ENCODE measurements at regions not wholly inside any gene's neighbourhood (a gene's known extent, or its start where the extent isn't known, plus 50 kb on each side); places are given as distances from the start of the nearest gene placed in this dataset.

DNA sequence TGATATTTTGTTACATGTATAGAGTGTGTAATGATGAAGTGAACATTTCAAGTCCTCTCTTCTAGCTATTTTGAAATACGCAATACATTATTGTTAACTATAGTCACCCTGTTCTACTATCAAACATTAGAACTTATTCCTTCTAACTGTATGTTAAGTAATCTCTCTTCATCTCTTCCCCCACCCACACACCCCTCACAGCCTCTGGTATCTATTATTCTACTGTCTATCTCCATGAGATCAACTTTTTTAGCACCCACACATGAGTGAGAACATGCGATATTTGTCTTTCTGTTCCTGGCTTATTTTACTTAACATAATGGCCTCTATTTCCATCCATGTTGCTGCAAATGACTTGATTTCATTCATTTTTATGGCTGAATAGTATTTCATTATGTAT is 57.7 kb upstream of the EGR2 start:
- ChIA-PET SMC1A (ENCODE audit: uncharacterized antibody, unreplicated experiment) (interaction anchor here (0.7 to 1.4 kb wide), 2 partner anchors 8 to 37 kb away, joined by 3 read pairs; no protein-coding TSS in a partner anchor), CTCF (no interaction called here), RAD21 (ENCODE audit: unreplicated experiment) (no interaction called here), POLR2A (no interaction called here)
- Histone ChIP-seq H3K4me3 (no peak overlapping the region), H2AFZ (ENCODE audit: control insufficient read depth, low read depth, low read length) (no peak overlapping the region), H3K36me3 (ENCODE audit: control insufficient read depth in 2 of 2, insufficient read depth in 2 of 2, low read length in 1 of 2) (no peaks in the 10 kb centered on the region), H4K20me1 (ENCODE audit: control insufficient read depth, insufficient read depth) (no peaks in the 10 kb centered on the region), H3K27me3 (replicated peaks in 1 of 2; ENCODE audit: control insufficient read depth in 2 of 2, insufficient read depth in 2 of 2, low read length in 1 of 2) (no peaks in the 10 kb centered on the region; a peak in 2 of 4 replicates), H3K4me1 (ENCODE audit: control insufficient read depth, insufficient read depth, low read length) (peaks cover 5% of the 10 kb centered on the region; the same call in 1 of the 2 replicates), H3K27ac (ENCODE audit: control insufficient read depth, insufficient read depth) (no peak overlapping the region), H3K9me3 (replicated peaks; ENCODE audit: control insufficient read depth, insufficient read depth, low read length) (no peaks in the 10 kb centered on the region), H3K79me2 (ENCODE audit: control insufficient read depth, insufficient read depth, low read length) (no peaks in the 10 kb centered on the region), H3K4me2 (ENCODE audit: control insufficient read depth, insufficient read depth) (no peak overlapping the region), H3K9ac (ENCODE audit: control insufficient read depth, insufficient read depth, low read length) (no peak overlapping the region)
- 96% methylated on average over 2 of the region's 2 CpGs for WGBS (ENCODE audit: insufficient coverage, insufficient replicate concordance, low lambda C conversion rate, missing lambda C conversion rate)
- FAIRE-seq: peak; percentile 59
- intact Hi-C loops (cut with micrococcal nuclease; ENCODE audit: unreplicated experiment): no loop called here
- in situ Hi-C loops (cut with MboI): no loop called here
- no peak for TF ChIP-seq CBFB (IDR thresholded peaks at IDR 0.05; ENCODE audit: low read depth)
- TF ChIP-seq BRCA1 (IDR thresholded peaks at IDR 0.05; ENCODE audit: low read depth, low read length): no peak
- no peak for TF ChIP-seq RELA (IDR thresholded peaks at IDR 0.05; ENCODE audit: borderline replicate concordance, partially characterized antibody)
- ATAC-seq: no peak
- DNase-seq (ENCODE audit: low read depth, low spot score): no peak
- BruUV-seq (replicated peaks): no TSS peak

DNA sequence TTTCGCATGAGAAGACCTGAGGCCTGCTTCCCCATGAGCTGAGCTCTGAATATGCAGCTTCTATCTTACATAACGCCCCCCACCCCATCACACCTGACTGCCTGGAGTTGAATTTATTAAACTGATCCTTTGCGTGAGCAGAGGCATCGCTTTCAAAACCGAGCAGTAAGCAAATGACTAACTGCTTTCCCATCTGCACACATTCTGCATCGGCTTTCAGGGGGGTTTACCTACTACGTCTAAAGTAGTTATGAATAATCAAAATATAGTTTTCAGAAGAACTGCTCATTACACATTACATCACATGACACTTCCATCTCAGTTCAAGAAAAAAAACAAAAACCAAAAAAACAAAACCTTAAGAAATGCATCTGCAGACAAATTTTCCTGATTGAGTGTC is 54.7 kb upstream of the EGR2 start:
- no peak overlapping the region for H3K9ac ChIP-seq (ENCODE audit: control insufficient read depth, insufficient read depth, low read length)
- H3K36me3 ChIP-seq (ENCODE audit: control insufficient read depth in 2 of 2, insufficient read depth in 2 of 2, low read length in 1 of 2): no peaks in the 10 kb centered on the region
- CTCF ChIA-PET: interaction anchor here (0.6 to 1.3 kb wide), 3 partner anchors 19 to 134 kb away, joined by 3 to 4 read pairs (median 3); no protein-coding TSS in a partner anchor
- WGBS (ENCODE audit: insufficient coverage, insufficient replicate concordance, low lambda C conversion rate, missing lambda C conversion rate): 10% methylated on average over 7 of the region's 7 CpGs
- DNase-seq (ENCODE audit: low read depth, low spot score) (no peak), FAIRE-seq (peak; percentile 66), ATAC-seq (peak; percentile 97)
- no peak overlapping the region; the same call in 1 of the 2 replicates for H2AFZ ChIP-seq (ENCODE audit: control insufficient read depth, low read depth, low read length)
- SMC1A ChIA-PET (ENCODE audit: uncharacterized antibody, unreplicated experiment): interaction anchor here (1.0 to 2.3 kb wide), 6 partner anchors 17 to 433 kb away, joined by 3 to 6 read pairs (median 4); no protein-coding TSS in a partner anchor
- BruUV-seq (replicated peaks): no TSS peak
- H3K9me3 ChIP-seq (replicated peaks; ENCODE audit: control insufficient read depth, insufficient read depth, low read length): no peaks in the 10 kb centered on the region
- peaks cover 5% of the 10 kb centered on the region; the same call in 1 of the 2 replicates for H3K4me1 ChIP-seq (ENCODE audit: control insufficient read depth, insufficient read depth, low read length)
- H3K27me3 ChIP-seq (replicated peaks in 1 of 2; ENCODE audit: control insufficient read depth in 2 of 2, insufficient read depth in 2 of 2, low read length in 1 of 2): no peaks in the 10 kb centered on the region
- H3K4me2 ChIP-seq (ENCODE audit: control insufficient read depth, insufficient read depth): peak overlapping the region; percentile 20; the same call in 1 of the 2 replicates
- intact Hi-C loops (cut with micrococcal nuclease; ENCODE audit: unreplicated experiment): no loop called here
- in situ Hi-C loops (cut with MboI): no loop called here
- POLR2A ChIA-PET: interaction anchor here (2.2 kb wide), 1 partner anchor 19 kb away, joined by 4 read pairs; no protein-coding TSS in a partner anchor
- H4K20me1 ChIP-seq (ENCODE audit: control insufficient read depth, insufficient read depth): no peaks in the 10 kb centered on the region
- no peak overlapping the region for H3K27ac ChIP-seq (ENCODE audit: control insufficient read depth, insufficient read depth)
- no peaks in the 10 kb centered on the region for H3K79me2 ChIP-seq (ENCODE audit: control insufficient read depth, insufficient read depth, low read length)
- H3K4me3 ChIP-seq: no peak overlapping the region
- RAD21 ChIA-PET (ENCODE audit: unreplicated experiment): interaction anchor here (0.7 to 1.8 kb wide), 2 partner anchors 19 to 192 kb away, joined by 4 to 8 read pairs; no protein-coding TSS in a partner anchor
- TF ChIP-seq FOXK2 (IDR thresholded peaks at IDR 0.05) (no peak), IRF4 (IDR thresholded peaks at IDR 0.05; ENCODE audit: low read depth, low read length) (peak; percentile 81; the same call in 1 of the 2 replicates), POU2F2 (IDR thresholded peaks at IDR 0.05; ENCODE audit: borderline replicate concordance, low read depth, low read length) (peak; percentile 92; the same call in 2 of the 3 replicates), SREBF2 (IDR thresholded peaks at IDR 0.05; ENCODE audit: low read length) (no peak), ZSCAN29 (IDR thresholded peaks at IDR 0.05) (no peak), PML (IDR thresholded peaks at IDR 0.05; ENCODE audit: low read length) (no peak), TCF3 (IDR thresholded peaks at IDR 0.05; ENCODE audit: borderline replicate concordance, insufficient read depth, low read depth, low read length) (peak; percentile 88), CHD1 (IDR thresholded peaks at IDR 0.05; ENCODE audit: low read depth, low read length) (no peak), SIN3A (IDR thresholded peaks at IDR 0.05; ENCODE audit: low read depth, low read length) (no peak), IKZF1 (conservative IDR thresholded peaks at IDR 0.05) (no peak), ZNF622 (IDR thresholded peaks at IDR 0.05) (no peak), NR2F1 (conservative IDR thresholded peaks at IDR 0.05) (no peak), FOXM1 (IDR thresholded peaks at IDR 0.05; ENCODE audit: low read depth, low read length) (peak; percentile 97), PAX5 (IDR thresholded peaks at IDR 0.05; ENCODE audit: borderline replicate concordance, low read depth, low read length) (peak; percentile 75; the same call in 1 of the 2 replicates), BACH1 (IDR thresholded peaks at IDR 0.05; ENCODE audit: borderline replicate concordance) (no peak), RELA (IDR thresholded peaks at IDR 0.05; ENCODE audit: borderline replicate concordance, partially characterized antibody) (no peak), ATF7 (IDR thresholded peaks at IDR 0.05; ENCODE audit: low read depth) (peak; percentile 81), HDGF (IDR thresholded peaks at IDR 0.05) (no peak)
- TF ChIP-seq, protein P1, sequence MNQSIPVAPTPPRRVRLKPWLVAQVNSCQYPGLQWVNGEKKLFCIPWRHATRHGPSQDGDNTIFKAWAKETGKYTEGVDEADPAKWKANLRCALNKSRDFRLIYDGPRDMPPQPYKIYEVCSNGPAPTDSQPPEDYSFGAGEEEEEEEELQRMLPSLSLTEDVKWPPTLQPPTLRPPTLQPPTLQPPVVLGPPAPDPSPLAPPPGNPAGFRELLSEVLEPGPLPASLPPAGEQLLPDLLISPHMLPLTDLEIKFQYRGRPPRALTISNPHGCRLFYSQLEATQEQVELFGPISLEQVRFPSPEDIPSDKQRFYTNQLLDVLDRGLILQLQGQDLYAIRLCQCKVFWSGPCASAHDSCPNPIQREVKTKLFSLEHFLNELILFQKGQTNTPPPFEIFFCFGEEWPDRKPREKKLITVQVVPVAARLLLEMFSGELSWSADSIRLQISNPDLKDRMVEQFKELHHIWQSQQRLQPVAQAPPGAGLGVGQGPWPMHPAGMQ (IDR thresholded peaks at IDR 0.05; ENCODE audit: borderline replicate concordance): no peak
